Retinal pigment epithelial cell (primary cell): ENCODE measurements at regions not wholly inside any gene's neighbourhood (a gene's known extent, or its start where the extent isn't known, plus 50 kb on each side); places are given as distances from the start of the nearest gene placed in this dataset.

ENCODE experiments used
- DNase-seq: peaks from one replicate; pipeline ENCODE4 v3.0.0-alpha.2; 2010; ENCODE audit warnings: low read depth
- H3K4me3 ChIP-seq: 2 replicates; pipeline ENCODE4 v1.5.1; 2011; ENCODE audit warnings: mild to moderate bottlenecking, low read length, control low read depth, moderate library complexity
- TF ChIP-seq, protein P1 (sequence below): conservative IDR thresholded peaks from 2 replicates; pipeline ENCODE4 v1.5.1; 2011; ENCODE audit warnings: low read depth, low read length, control low read depth, inconsistent platforms

DNA sequence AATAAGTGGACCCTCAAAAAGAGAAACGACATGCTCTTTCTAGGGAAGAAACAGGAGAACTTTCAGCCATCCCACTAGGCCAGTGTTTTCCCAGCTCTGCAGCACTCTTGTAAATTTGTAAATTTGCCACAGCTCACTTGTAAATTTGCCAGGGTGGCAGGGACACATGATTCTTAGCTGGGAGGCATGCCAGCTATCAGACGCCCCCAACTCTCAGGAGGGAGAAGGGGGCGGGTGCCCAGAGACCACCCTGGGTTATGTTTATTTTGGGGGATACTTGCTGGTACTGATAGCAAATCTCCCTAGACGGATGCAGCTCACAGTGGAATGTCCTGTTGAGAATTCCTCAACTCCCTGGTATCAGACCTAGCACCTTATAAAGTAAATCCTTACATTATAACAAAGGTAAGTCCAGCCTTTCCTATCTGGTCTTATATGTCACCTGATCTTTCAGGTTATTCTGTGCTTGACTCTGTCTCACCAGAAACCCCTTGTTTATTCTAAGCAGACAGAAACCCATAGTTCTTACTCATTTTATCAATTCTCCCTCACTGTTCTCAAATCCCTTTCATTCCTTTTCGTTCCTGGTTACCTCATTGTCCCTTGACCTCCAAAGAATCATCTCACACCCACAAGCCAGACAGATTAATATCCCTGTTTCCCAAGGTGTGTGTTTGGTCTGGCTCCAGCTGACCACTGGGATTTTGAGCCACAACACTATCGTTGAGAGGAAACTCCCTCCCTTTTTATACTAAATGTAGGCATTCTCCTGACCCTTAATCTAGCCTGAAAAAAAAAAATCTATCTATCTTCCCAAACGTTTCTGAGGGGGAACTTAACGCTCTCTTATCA, 69.3 kb upstream of the HMGA2 start:
- no peak overlapping the region for H3K4me3 ChIP-seq
- TF ChIP-seq, protein P1, sequence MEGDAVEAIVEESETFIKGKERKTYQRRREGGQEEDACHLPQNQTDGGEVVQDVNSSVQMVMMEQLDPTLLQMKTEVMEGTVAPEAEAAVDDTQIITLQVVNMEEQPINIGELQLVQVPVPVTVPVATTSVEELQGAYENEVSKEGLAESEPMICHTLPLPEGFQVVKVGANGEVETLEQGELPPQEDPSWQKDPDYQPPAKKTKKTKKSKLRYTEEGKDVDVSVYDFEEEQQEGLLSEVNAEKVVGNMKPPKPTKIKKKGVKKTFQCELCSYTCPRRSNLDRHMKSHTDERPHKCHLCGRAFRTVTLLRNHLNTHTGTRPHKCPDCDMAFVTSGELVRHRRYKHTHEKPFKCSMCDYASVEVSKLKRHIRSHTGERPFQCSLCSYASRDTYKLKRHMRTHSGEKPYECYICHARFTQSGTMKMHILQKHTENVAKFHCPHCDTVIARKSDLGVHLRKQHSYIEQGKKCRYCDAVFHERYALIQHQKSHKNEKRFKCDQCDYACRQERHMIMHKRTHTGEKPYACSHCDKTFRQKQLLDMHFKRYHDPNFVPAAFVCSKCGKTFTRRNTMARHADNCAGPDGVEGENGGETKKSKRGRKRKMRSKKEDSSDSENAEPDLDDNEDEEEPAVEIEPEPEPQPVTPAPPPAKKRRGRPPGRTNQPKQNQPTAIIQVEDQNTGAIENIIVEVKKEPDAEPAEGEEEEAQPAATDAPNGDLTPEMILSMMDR = no peak
- no peak for DNase-seq

DNA sequence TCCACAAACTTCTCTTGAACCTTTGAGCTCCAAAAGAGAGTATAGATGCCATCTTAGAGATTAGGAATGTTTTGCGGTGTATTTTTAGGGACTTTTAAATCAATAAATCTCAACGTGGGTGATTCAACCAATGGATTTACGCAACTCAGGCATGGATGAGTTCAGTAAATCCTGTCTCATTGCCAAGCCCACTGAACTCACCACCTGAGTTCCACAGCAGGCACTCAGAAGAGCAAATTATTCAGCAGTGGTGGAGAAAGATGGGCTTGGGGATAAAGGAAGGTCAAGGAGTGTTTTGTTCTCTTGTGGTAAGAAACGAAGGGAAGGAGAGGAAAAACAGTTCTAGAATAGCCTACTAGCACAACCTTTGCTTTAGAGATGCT, 68.7 kb upstream of the HMGA2 start:
- TF ChIP-seq, protein P1 = no peak
- H3K4me3 ChIP-seq = no peak overlapping the region
- no peak for DNase-seq

DNA sequence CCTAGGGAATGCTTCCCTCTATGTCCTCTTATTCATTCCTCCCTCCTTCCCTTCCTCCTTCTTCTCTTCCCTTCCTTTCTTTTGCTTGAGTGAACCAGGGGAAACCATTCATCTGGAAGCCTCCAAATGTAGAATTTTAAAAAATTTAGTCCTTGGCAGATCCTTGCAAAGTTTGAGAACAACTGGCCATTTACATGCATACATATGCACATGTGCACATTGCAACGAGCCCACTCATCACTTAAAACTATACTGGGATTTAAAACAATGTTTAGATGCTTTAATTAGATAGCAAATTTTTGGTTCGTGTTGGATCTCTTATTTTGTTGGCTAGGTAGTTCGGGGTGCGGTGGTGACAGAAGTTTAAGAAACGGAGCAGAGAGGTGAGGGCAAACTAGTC, 68.0 kb upstream of the HMGA2 start:
- no peak for DNase-seq
- TF ChIP-seq, protein P1 = no peak
- H3K4me3 ChIP-seq = no peak overlapping the region

DNA sequence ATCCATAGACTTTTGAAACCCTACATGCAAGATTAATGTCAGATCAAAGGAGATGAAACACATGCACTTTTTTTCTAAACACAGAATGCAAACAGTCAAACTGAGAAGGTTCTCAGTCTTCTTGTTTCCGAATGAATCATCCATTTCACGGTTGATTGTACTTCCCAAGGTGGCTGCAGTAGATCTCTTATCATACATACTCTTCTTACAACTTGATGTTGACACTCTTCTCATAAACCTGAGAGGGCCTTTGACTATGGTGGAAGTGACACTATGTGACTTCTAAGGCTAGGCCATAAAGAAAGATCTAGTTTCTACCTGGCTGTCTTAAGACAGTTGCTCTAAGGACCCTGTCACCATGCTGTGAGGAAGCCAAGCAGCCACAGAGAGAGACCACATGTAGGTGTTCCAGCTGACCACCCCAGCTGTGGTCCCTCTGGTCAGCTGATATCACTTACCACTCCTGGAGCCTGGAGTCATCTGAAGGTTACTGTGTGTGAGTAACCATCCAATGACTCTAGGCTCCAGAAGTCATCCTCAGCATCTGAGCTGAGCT, 67.2 kb upstream of the HMGA2 start:
- TF ChIP-seq, protein P1 = no peak
- no peak for DNase-seq
- H3K4me3 ChIP-seq = no peak overlapping the region

DNA sequence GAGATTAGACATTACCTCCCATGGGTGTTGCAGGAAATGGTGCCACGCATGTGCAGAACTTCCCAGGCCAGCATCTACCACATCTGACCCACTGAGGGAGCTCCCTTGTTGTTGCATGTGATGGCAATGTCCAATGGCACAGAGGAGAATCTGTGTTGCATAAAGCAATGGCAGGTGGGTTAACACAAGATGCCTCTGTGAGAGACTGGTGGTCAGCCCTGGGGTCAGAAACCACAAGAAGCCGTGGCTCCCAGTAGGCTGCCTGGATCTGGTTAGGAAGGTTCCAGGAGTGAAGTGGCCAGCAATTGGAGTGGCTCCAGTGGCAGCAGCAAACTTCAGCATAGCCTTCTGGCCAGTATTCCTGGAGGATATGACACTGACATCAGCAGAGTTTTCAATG, 65.9 kb upstream of the HMGA2 start:
- no peak for DNase-seq
- TF ChIP-seq, protein P1 = no peak
- H3K4me3 ChIP-seq = no peak overlapping the region

DNA sequence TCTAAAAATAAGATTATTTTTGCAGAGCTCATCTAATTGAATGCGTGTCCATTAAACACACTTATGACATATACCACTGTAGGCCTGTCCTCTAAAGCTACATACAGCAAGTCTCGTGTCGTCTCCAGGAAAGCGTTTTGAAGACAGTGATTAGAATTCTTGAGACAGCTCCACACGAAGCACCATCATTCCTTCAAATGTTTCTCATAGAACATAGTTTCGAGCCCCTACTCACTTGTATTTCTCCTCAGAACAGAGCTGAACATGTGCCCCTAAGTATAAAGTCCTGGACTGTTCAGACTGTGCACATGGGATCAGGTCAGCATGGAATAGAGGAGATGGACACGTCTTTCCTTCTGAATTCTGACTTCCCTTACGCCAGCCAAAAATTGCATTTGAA, 64.5 kb upstream of the HMGA2 start:
- TF ChIP-seq, protein P1 = no peak

DNA sequence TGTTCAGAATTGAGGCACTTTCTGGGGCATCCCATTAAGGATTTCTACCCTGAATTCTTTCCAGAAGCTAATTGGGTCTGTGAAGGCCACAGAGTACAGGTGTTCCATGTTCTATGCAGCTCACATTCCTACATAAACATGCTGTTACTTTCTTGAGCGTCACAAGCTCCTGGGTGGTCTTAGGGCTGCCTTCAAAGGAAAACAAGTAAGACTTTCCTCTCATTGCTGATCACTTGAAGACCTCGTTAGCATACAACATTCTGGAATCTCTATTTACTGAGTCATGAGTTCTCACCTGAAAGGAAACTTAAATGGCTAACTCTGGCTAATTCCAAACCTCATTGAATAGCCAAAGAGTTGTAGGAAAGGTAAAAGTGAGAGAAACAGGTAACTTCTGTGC, 63.0 kb upstream of the HMGA2 start:
- no peak for DNase-seq
- TF ChIP-seq, protein P1 = no peak
- H3K4me3 ChIP-seq = no peak overlapping the region

More for the DNA sequence above, 64.5 kb upstream of the HMGA2 start:
- DNase-seq = no peak
- H3K4me3 ChIP-seq = no peak overlapping the region
